ENCODE measurements at regions not wholly inside any gene's neighbourhood (a gene's known extent, or its start where the extent isn't known, plus 50 kb on each side); places are given as distances from the start of the nearest gene placed in this dataset.

DNA sequence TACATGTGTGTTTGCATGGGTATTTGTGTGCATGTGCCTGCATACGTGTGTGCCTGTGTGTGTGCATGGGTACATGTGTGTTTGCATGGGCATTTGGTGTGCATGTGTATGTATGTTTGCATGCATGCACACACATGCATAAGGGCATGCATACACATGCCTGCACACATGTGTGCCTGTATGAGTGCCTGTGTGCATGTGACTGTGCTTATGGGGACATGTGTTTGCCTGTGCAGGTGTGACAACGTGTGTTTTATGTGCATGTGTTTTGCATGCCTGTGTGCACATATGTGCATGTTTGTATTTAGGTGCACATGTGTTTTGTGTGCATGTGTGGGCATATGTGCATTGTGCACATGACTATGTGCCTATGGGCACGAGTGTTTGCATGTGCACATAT lies 165.7 kb downstream of the ERMARD start:
- TF ChIP-seq CTCF (IDR thresholded peaks at IDR 0.05): no peak
- no peak for TF ChIP-seq POLR2A (IDR thresholded peaks at IDR 0.05)

All from body of pancreas (tissue), 4 donors.